Tibial nerve (tissue), 3 donors: ENCODE measurements at regions not wholly inside any gene's neighbourhood (a gene's known extent, or its start where the extent isn't known, plus 50 kb on each side); places are given as distances from the start of the nearest gene placed in this dataset.

Source experiments
- POLR2A ChIP-seq, 2 donors: fragments of 450-650 bp; IDR thresholded peaks; one replicate each; pipeline ENCODE4 v1.6.1; 2017; ENCODE audit warnings: antibody characterized with exemption in 2 of 2, mild to moderate bottlenecking in 2 of 2, moderate library complexity in 2 of 2
- TF ChIP-seq, protein P1 (sequence below), 5 experiments: fragments of 200-600 bp in 3 of 5; fragments of 450-650 bp in 2 of 5; sonication (generic) in 3 of 5; IDR thresholded peaks; one replicate each; pipeline ENCODE4 v1.5.1; 2016 to 2019; ENCODE audit warnings: antibody characterized with exemption in 5 of 5, mild to moderate bottlenecking in 3 of 5, moderate library complexity in 2 of 5

DNA sequence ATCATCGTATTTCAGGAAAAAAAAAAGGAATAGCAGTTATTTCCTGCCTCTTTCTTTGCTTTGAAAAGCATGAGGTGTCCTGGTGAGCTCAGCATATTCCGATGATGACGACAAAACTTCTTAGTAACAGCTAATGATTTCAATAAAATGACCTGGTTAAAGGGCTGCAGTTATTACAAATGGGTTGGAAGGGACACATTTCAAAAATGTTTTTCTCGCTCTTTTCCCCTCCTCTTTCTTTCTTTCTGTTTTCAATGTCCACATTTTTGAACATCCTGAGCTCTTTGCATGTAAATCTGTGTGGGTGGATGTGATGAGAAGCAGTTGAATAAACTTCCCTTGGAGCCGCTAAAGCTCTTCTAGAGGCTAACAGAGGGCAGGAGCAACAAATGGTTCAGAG is 186.8 kb upstream of the SLC27A6 start:
- TF ChIP-seq, protein P1, sequence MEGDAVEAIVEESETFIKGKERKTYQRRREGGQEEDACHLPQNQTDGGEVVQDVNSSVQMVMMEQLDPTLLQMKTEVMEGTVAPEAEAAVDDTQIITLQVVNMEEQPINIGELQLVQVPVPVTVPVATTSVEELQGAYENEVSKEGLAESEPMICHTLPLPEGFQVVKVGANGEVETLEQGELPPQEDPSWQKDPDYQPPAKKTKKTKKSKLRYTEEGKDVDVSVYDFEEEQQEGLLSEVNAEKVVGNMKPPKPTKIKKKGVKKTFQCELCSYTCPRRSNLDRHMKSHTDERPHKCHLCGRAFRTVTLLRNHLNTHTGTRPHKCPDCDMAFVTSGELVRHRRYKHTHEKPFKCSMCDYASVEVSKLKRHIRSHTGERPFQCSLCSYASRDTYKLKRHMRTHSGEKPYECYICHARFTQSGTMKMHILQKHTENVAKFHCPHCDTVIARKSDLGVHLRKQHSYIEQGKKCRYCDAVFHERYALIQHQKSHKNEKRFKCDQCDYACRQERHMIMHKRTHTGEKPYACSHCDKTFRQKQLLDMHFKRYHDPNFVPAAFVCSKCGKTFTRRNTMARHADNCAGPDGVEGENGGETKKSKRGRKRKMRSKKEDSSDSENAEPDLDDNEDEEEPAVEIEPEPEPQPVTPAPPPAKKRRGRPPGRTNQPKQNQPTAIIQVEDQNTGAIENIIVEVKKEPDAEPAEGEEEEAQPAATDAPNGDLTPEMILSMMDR (IDR thresholded peaks at IDR 0.05) = no peak
- TF ChIP-seq POLR2A (IDR thresholded peaks at IDR 0.05) = no peak
